WI38 (cell line): ENCODE measurements at regions not wholly inside any gene's neighbourhood (a gene's known extent, or its start where the extent isn't known, plus 50 kb on each side); places are given as distances from the start of the nearest gene placed in this dataset.

Experiments
- H3K4me3 ChIP-seq: 2 replicates; pipeline ENCODE4 v1.5.1; 2011; ENCODE audit warnings: low read depth, mild to moderate bottlenecking, control low read depth, low read length
- CTCF ChIP-seq: IDR thresholded peaks from 2 replicates; pipeline ENCODE4 v1.5.1; 2012; ENCODE audit warnings: low read depth, mild to moderate bottlenecking, control low read depth, low read length

GRCh38 chr12:111221062-111222026 is 147.6 kb downstream of the PHETA1 start:
- no peak overlapping the region for H3K4me3 ChIP-seq
- no peak for TF ChIP-seq CTCF

DNA sequence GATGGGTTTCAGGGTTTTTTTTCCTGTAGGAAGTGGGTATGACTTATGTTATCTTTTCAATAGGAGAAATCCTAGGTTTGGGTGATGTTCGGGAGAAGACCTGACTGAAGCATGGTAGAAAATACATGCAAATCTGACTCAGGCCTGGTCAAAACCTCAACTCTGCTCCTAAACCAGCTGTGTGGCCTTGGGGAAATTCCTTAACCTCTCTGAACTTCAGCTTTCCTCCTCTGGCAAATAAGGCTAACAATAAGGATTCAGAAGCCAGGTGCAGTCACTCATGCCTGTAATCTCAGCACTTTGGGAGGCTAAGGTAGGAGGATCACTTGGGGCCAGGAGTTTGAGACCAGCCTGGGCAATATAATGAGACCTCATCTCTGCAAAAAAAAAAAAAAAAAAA is 148.5 kb downstream of the PHETA1 start:
- no peak for TF ChIP-seq CTCF
- no peak overlapping the region for H3K4me3 ChIP-seq

- no peak for TF ChIP-seq CTCF
Observed at GRCh38 chr12:111219440-111219839, 149.5 kb downstream of the PHETA1 start.

DNA sequence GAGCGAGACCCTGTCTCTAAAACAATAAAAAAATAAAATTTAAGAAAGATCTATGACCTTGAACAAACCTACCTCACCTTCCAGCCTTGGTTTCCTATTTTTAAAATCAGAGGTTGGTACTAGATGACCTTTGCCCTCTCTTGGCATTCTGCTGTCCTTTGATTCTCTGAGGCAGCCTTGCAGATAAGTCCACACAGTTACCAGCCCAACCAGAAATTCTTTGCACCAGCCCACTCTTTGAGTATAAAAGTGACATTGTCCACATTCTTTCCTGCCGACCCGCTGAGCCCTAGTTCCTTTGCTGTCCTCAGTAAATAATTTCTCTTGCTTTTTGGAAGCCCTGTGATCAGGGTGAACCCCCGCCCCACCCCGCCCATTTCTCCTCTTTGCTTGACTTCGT is 150.4 kb downstream of the PHETA1 start:
- no peak for TF ChIP-seq CTCF
- H3K4me3 ChIP-seq: no peak overlapping the region

More at GRCh38 chr12:111219440-111219839, 149.5 kb downstream of the PHETA1 start:
- no peak overlapping the region for H3K4me3 ChIP-seq

DNA sequence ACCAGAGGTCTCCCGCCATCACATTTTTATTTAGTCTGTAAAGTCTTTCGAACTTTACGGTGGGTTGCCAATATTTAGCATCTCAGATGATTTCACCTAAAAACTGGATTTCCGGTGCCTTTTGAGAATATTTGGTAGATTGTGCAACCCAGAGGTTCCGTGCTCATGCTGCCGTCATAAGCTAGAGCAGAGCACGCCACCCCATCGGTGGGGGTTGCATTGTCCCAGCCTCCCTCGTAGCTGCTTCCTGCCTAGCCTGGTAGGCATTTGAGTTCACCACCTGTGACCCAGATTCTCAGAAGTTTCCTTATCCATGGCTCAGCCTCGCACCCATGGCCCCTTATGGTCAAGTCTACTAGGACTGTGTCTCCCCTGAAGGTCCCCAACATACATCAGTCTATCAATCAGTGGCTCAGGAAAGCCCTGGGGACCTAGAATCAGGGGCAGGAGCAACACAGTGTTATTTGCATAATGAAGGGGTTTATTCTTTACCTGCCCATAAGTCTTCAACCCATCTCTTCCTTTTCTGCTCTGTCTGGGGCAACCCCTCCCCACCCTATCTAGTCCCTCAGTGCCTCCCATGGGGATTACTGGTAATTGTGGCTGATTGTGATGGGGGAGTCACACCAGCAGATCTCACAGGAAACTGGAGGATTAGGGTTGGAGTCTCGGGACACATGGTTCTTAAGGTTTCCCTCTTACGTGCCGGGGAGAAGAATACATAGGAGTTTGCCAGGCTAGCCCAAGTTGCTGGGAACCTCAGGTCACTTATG is 152.3 kb downstream of the PHETA1 start:
- no peak overlapping the region for H3K4me3 ChIP-seq
- TF ChIP-seq CTCF: no peak

- no peak overlapping the region for H3K4me3 ChIP-seq
- no peak for TF ChIP-seq CTCF
Observed at GRCh38 chr12:111215881-111216280, 153.0 kb downstream of the PHETA1 start.

- no peak overlapping the region for H3K4me3 ChIP-seq
- no peak for TF ChIP-seq CTCF
Observed at GRCh38 chr12:111214401-111214800, 154.5 kb downstream of the PHETA1 start.
